ENCODE measurements at regions not wholly inside any gene's neighbourhood (a gene's known extent, or its start where the extent isn't known, plus 50 kb on each side); places are given as distances from the start of the nearest gene placed in this dataset.

DNA sequence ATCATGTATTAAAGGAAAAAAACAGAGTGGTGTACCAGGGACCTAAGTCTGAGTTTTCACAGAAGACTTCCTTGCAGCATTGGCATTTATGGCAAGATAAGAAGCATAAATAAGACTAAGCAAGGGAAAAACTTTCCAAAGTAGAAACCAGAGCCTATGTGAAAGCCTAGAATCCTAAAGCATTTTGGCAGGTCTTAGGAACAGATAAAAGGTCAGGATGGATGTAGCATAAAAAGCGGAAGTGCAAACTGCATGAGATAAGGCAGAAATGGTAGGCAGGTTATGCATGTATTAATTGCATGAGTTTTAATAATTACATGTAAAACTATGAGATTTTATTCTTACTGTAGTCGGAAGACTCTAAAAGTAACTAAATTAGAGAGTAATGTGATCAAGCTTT is 596.5 kb downstream of the SUCLG1 start:
- Histone ChIP-seq H3K4me1 (no peaks in the 10 kb centered on the region), H3K4me3 (no peak overlapping the region), H3K27me3 (no peaks in the 10 kb centered on the region), H3K27ac (no peak overlapping the region), H3K9me3 (no peaks in the 10 kb centered on the region), H3K36me3 (no peaks in the 10 kb centered on the region)
- TF ChIP-seq, protein P1, sequence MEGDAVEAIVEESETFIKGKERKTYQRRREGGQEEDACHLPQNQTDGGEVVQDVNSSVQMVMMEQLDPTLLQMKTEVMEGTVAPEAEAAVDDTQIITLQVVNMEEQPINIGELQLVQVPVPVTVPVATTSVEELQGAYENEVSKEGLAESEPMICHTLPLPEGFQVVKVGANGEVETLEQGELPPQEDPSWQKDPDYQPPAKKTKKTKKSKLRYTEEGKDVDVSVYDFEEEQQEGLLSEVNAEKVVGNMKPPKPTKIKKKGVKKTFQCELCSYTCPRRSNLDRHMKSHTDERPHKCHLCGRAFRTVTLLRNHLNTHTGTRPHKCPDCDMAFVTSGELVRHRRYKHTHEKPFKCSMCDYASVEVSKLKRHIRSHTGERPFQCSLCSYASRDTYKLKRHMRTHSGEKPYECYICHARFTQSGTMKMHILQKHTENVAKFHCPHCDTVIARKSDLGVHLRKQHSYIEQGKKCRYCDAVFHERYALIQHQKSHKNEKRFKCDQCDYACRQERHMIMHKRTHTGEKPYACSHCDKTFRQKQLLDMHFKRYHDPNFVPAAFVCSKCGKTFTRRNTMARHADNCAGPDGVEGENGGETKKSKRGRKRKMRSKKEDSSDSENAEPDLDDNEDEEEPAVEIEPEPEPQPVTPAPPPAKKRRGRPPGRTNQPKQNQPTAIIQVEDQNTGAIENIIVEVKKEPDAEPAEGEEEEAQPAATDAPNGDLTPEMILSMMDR (IDR thresholded peaks at IDR 0.05), result no peak
- DNase-seq (no peak), ATAC-seq (no peak)
- intact Hi-C loops (cut with DNase I), result no loop called here

- intact Hi-C loops (cut with DNase I), result no loop called here
- Histone ChIP-seq H3K36me3 (no peaks in the 10 kb centered on the region), H3K27ac (no peak overlapping the region), H3K27me3 (no peaks in the 10 kb centered on the region), H3K4me1 (no peaks in the 10 kb centered on the region), H3K9me3 (no peaks in the 10 kb centered on the region), H3K4me3 (no peak overlapping the region)
- ATAC-seq, result no peak
- TF ChIP-seq, protein P1 (IDR thresholded peaks at IDR 0.05), result no peak
- no peak for DNase-seq
Observed at GRCh38 chr2:83860320-83860719, 598.8 kb downstream of the SUCLG1 start.

DNA sequence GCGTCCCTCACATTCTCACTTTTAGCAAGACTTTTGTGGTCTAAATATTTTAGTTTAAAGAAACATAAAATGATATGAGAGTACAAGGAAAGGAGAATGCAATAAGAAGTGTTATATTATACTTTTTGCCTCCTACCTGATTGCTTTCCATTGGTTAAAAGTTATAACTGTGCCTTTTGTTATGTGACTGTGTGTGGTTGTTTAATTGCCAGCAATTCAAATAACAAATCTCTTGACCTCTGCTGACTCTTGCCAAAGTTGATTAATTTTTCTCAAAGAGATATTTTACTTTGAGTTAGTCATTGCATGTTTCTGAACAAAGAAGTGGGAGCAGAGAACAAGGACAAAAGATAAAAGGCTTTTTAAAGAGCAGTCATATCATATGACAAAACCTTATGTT is 599.5 kb downstream of the SUCLG1 start:
- Histone ChIP-seq H3K27ac (no peak overlapping the region), H3K4me1 (no peaks in the 10 kb centered on the region), H3K9me3 (no peaks in the 10 kb centered on the region), H3K27me3 (no peaks in the 10 kb centered on the region), H3K4me3 (no peak overlapping the region), H3K36me3 (no peaks in the 10 kb centered on the region)
- TF ChIP-seq, protein P1 (IDR thresholded peaks at IDR 0.05), result no peak
- no peak for DNase-seq
- intact Hi-C loops (cut with DNase I), result no loop called here
- ATAC-seq, result no peak

DNA sequence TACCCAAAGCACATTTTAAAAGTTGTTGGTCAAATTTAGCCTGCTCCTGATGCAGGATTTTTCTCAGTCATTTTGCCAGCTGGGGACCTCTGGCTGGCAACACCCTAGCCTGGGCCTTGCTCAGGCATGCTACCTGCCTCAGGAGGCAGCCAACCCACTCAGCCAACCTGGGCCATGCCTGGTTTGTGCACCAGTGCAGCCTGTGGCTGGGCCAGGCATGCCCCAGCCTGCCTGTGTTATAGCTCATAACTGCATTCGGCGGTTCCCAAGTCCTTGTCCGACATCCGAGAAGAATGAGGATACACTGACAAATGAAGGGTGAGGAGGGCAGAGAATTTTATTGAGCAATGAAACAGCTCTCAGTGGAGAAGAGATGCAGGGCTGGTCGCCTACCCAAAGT is 608.0 kb downstream of the SUCLG1 start:
- no peak for DNase-seq
- intact Hi-C loops (cut with DNase I), result no loop called here

DNA sequence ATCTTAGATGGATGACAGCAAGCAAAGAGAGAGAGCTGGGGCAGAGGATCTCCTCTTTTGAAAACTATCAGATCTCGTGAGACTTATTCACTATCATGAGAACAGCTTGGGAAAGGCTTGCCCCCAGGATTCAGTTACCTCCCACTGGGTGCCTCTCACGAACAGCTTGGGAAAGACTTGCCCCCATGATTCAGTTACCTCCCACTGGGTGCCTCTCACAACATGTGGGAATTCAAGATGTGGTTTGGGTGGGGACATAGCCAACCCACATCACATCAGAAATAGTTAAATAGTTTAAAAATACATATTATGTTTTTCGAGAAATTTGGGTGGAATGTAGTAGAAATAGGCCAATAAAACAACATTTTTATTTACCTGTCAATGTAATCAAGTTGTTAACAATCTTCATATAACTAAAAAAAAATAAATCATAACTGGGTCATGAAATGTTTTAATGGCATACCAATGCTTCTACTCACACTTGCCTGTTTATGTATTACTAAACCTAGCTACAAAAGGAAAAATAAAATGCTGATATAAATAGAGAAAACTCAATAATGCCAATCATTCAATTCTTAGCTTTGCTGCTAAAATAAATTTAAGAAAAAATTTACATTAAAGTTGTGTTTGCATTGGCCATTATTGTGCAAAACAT is 608.9 kb downstream of the SUCLG1 start:
- Histone ChIP-seq H3K36me3 (no peaks in the 10 kb centered on the region), H3K27ac (no peak overlapping the region), H3K4me1 (no peaks in the 10 kb centered on the region), H3K4me3 (no peak overlapping the region), H3K27me3 (no peaks in the 10 kb centered on the region), H3K9me3 (peaks cover 0 to 17% of the 10 kb centered on the region in 2 donors)
- TF ChIP-seq, protein P1 (IDR thresholded peaks at IDR 0.05), result no peak
- DNase-seq (no peak), ATAC-seq (no peak)
- intact Hi-C loops (cut with DNase I), result no loop called here

More for the DNA sequence above, 608.0 kb downstream of the SUCLG1 start:
- Histone ChIP-seq H3K4me1 (no peaks in the 10 kb centered on the region), H3K4me3 (no peak overlapping the region), H3K27me3 (no peaks in the 10 kb centered on the region), H3K9me3 (peaks cover 0 to 17% of the 10 kb centered on the region in 2 donors), H3K36me3 (no peaks in the 10 kb centered on the region), H3K27ac (no peak overlapping the region)
- no peak for ATAC-seq
- TF ChIP-seq, protein P1 (IDR thresholded peaks at IDR 0.05), result no peak

Measured in left lung (tissue), 4 donors.